ENCODE measurements at regions not wholly inside any gene's neighbourhood (a gene's known extent, or its start where the extent isn't known, plus 50 kb on each side); places are given as distances from the start of the nearest gene placed in this dataset.

- TF ChIP-seq FOXP2 (optimal IDR thresholded peaks at IDR 0.05; ENCODE audit: control extremely low read depth, extremely low read length, insufficient read depth) (no peak), POLR2AphosphoS5 (IDR thresholded peaks at IDR 0.05; ENCODE audit: borderline replicate concordance, low read depth, low read length) (no peak), EZH2 (IDR thresholded peaks at IDR 0.05) (no peak)
These were observed 333.4 kb upstream of the ADGRL2 start for GRCh38 chr1:81467383-81467782.

All from SK-N-MC (cell line).